T1000 (cell line): ENCODE measurements at regions not wholly inside any gene's neighbourhood (a gene's known extent, or its start where the extent isn't known, plus 50 kb on each side); places are given as distances from the start of the nearest gene placed in this dataset.
"Not testable (repeated sequence)": the region's sequence is repeated elsewhere in the genome, so short reads cannot be mapped to it uniquely, and the experiment has no call there.

Experiments
- DNase-seq: peaks from one replicate; lab custom pipeline; 2025; ENCODE audit warnings: mixed read lengths; lab: John Stamatoyannopoulos, UW

- no peak for DNase-seq
Measured at GRCh38 chr20:56769921-56770600, 141.0 kb downstream of the TFAP2C start.

GRCh38 chr20:56773749-56774148 lies 144.6 kb downstream of the TFAP2C start:
- no peak for DNase-seq

- DNase-seq: no peak
Measured at GRCh38 chr20:56774873-56775272, 145.8 kb downstream of the TFAP2C start.

GRCh38 chr20:56776345-56776744 lies 147.2 kb downstream of the TFAP2C start:
- DNase-seq: no peak

GRCh38 chr20:56778765-56779195 lies 149.7 kb downstream of the TFAP2C start:
- DNase-seq: no peak

- DNase-seq: no peak
Measured at GRCh38 chr20:56779452-56780143, 150.5 kb downstream of the TFAP2C start.

GRCh38 chr20:56780266-56780665 lies 151.2 kb downstream of the TFAP2C start:
- DNase-seq: no peak

- DNase-seq: no peak
Measured at GRCh38 chr20:56781108-56781739, 152.1 kb downstream of the TFAP2C start.

- not testable (repeated sequence) for DNase-seq
Measured at GRCh38 chr20:56781987-56782560, 153.0 kb downstream of the TFAP2C start.

GRCh38 chr20:56782814-56783213 lies 153.7 kb downstream of the TFAP2C start:
- not testable (repeated sequence) for DNase-seq

- no peak for DNase-seq
Measured at GRCh38 chr20:56783826-56784225, 154.7 kb downstream of the TFAP2C start.

GRCh38 chr20:56786503-56786902 lies 157.4 kb downstream of the TFAP2C start:
- no peak for DNase-seq

- peak; percentile 72 for DNase-seq
Measured at GRCh38 chr20:56788041-56788670, 159.1 kb downstream of the TFAP2C start.

GRCh38 chr20:56788671-56789610 lies 159.8 kb downstream of the TFAP2C start:
- no peak for DNase-seq

GRCh38 chr20:56793916-56794315 lies 164.8 kb downstream of the TFAP2C start:
- DNase-seq: no peak

GRCh38 chr20:56795492-56795891 lies 166.4 kb downstream of the TFAP2C start:
- no peak for DNase-seq

GRCh38 chr20:56796345-56796744 lies 167.2 kb downstream of the TFAP2C start:
- no peak for DNase-seq

- no peak for DNase-seq
Measured at GRCh38 chr20:56797023-56797422, 167.9 kb downstream of the TFAP2C start.

- no peak for DNase-seq
Measured at GRCh38 chr20:56798634-56799033, 169.5 kb downstream of the TFAP2C start.

- no peak for DNase-seq
Measured at GRCh38 chr20:56799187-56799586, 170.1 kb downstream of the TFAP2C start.

- no peak for DNase-seq
Measured at GRCh38 chr20:56800088-56800487, 171.0 kb downstream of the TFAP2C start.
